Loucy (cell line): ENCODE measurements at regions not wholly inside any gene's neighbourhood (a gene's known extent, or its start where the extent isn't known, plus 50 kb on each side); places are given as distances from the start of the nearest gene placed in this dataset.

Experiments
- H2AFZ ChIP-seq: fragments of 200-600 bp; sonication (generic); 2 replicates; pipeline ENCODE4 v1.6.0; 2016; ENCODE audit warnings: antibody characterized with exemption, mild to moderate bottlenecking, low read length, moderate library complexity
- H3F3A ChIP-seq: fragments of 200-600 bp; 2 replicates; pipeline ENCODE4 v1.6.0; 2016; ENCODE audit warnings: antibody characterized with exemption, low read depth, mild to moderate bottlenecking
- H3K27me3 ChIP-seq: fragments of 200-600 bp; sonication (generic); 2 replicates; pipeline ENCODE4 v1.6.1; 2014; ENCODE audit warnings: low read length, mild to moderate bottlenecking; ENCODE audit not compliant: insufficient read depth, poor library complexity, severe bottlenecking
- H3K36me3 ChIP-seq: fragments of 200-600 bp; sonication (generic); 2 replicates; pipeline ENCODE4 v1.6.1; 2016; ENCODE audit warnings: low read length; ENCODE audit not compliant: insufficient read depth
- H3K4me1 ChIP-seq: fragments of 200-600 bp; sonication (generic); 2 replicates; pipeline ENCODE4 v1.5.1; 2014; ENCODE audit warnings: low read length, mild to moderate bottlenecking; ENCODE audit not compliant: insufficient read depth, poor library complexity, severe bottlenecking
- H3K4me2 ChIP-seq: fragments of 200-600 bp; sonication (generic); 2 replicates; pipeline ENCODE4 v1.6.0; 2014; ENCODE audit warnings: antibody characterized with exemption, low read length, low read depth, mild to moderate bottlenecking; ENCODE audit not compliant: poor library complexity, severe bottlenecking
- H3K4me3 ChIP-seq: fragments of 200-600 bp; sonication (generic); 2 replicates; pipeline ENCODE4 v1.5.1; 2014; ENCODE audit warnings: low read length, mild to moderate bottlenecking, mixed read lengths; ENCODE audit not compliant: poor library complexity, severe bottlenecking
- H3K79me2 ChIP-seq: fragments of 200-600 bp; sonication (generic); 2 replicates; pipeline ENCODE4 v1.6.1; 2014; ENCODE audit warnings: low read length; ENCODE audit not compliant: insufficient read depth
- H3K9ac ChIP-seq: fragments of 200-600 bp; sonication (generic); 2 replicates; pipeline ENCODE4 v1.6.0; 2014; ENCODE audit warnings: mild to moderate bottlenecking, low read depth, low read length, moderate library complexity; ENCODE audit not compliant: poor library complexity, severe bottlenecking
- H3K9me2 ChIP-seq: fragments of 200-600 bp; sonication (generic); replicated peaks from 2 replicates; pipeline ENCODE4 v1.6.1; 2016; ENCODE audit warnings: low read depth, low read length, mixed read lengths
- H3K9me3 ChIP-seq: fragments of 200-600 bp; sonication (generic); 2 replicates; pipeline ENCODE4 v1.6.1; 2014; ENCODE audit warnings: mild to moderate bottlenecking, antibody characterized with exemption, low read length, low read depth; ENCODE audit not compliant: insufficient read depth
- H4K20me1 ChIP-seq: fragments of 200-600 bp; sonication (generic); 2 replicates; pipeline ENCODE4 v1.6.0; 2014; ENCODE audit warnings: antibody characterized with exemption, low read length, mild to moderate bottlenecking; ENCODE audit not compliant: insufficient read depth, poor library complexity, severe bottlenecking
- CTCF ChIP-seq: fragments of 200-600 bp; sonication (generic); conservative IDR thresholded peaks from 2 replicates; pipeline ENCODE4 v1.5.1; 2014; ENCODE audit warnings: mild to moderate bottlenecking, antibody characterized with exemption, low read length
- EZH2phosphoT487 ChIP-seq: fragments of 200-600 bp; IDR thresholded peaks from 2 replicates; pipeline ENCODE4 v1.6.1; 2018; ENCODE audit warnings: antibody characterized with exemption, mild to moderate bottlenecking, moderate library complexity, borderline replicate concordance

- no peak overlapping the region for H3K4me3 ChIP-seq
- H3K4me1 ChIP-seq = no peaks in the 10 kb centered on the region
- TF ChIP-seq EZH2phosphoT487 (no peak), CTCF (no peak)
- H3K9me2 ChIP-seq = no peaks in the 10 kb centered on the region
- H3K9me3 ChIP-seq = no peaks in the 10 kb centered on the region
- H3K27me3 ChIP-seq = no peaks in the 10 kb centered on the region
- no peaks in the 10 kb centered on the region for H4K20me1 ChIP-seq
- no peak overlapping the region for H2AFZ ChIP-seq
- H3K4me2 ChIP-seq = no peak overlapping the region
- H3K36me3 ChIP-seq = no peaks in the 10 kb centered on the region
- no peaks in the 10 kb centered on the region for H3F3A ChIP-seq
- H3K9ac ChIP-seq = no peak overlapping the region
- H3K79me2 ChIP-seq = no peaks in the 10 kb centered on the region
Observed at GRCh38 chr4:86493460-86493859, 100.7 kb upstream of the PTPN13 start.

GRCh38 chr4:86496094-86497080 is 97.7 kb upstream of the PTPN13 start:
- no peaks in the 10 kb centered on the region for H3K9me3 ChIP-seq
- no peaks in the 10 kb centered on the region for H3K4me1 ChIP-seq
- H3K79me2 ChIP-seq = no peaks in the 10 kb centered on the region
- TF ChIP-seq EZH2phosphoT487 (no peak), CTCF (peak; percentile 95)
- H3K9ac ChIP-seq = no peak overlapping the region
- H2AFZ ChIP-seq = no peak overlapping the region
- no peaks in the 10 kb centered on the region for H3K27me3 ChIP-seq
- H3K4me2 ChIP-seq = no peak overlapping the region
- no peak overlapping the region for H3K4me3 ChIP-seq
- no peaks in the 10 kb centered on the region for H3F3A ChIP-seq
- H4K20me1 ChIP-seq = no peaks in the 10 kb centered on the region
- no peaks in the 10 kb centered on the region for H3K36me3 ChIP-seq
- no peaks in the 10 kb centered on the region for H3K9me2 ChIP-seq

GRCh38 chr4:86497131-86497530 is 97.0 kb upstream of the PTPN13 start:
- no peak for TF ChIP-seq CTCF
- no peaks in the 10 kb centered on the region for H3K79me2 ChIP-seq
- H3K4me3 ChIP-seq = no peak overlapping the region
- H3K9me3 ChIP-seq = no peaks in the 10 kb centered on the region
- no peaks in the 10 kb centered on the region for H3K4me1 ChIP-seq
- H4K20me1 ChIP-seq = no peaks in the 10 kb centered on the region
- H3K9ac ChIP-seq = no peak overlapping the region
- H3F3A ChIP-seq = no peaks in the 10 kb centered on the region
- H3K36me3 ChIP-seq = no peaks in the 10 kb centered on the region
- H3K27me3 ChIP-seq = no peaks in the 10 kb centered on the region
- H3K4me2 ChIP-seq = no peak overlapping the region
- H2AFZ ChIP-seq = peak overlapping the region; percentile 23; the same call in 1 of the 2 replicates
- H3K9me2 ChIP-seq = no peaks in the 10 kb centered on the region
